ENCODE measurements at regions not wholly inside any gene's neighbourhood (a gene's known extent, or its start where the extent isn't known, plus 50 kb on each side); places are given as distances from the start of the nearest gene placed in this dataset.

DNA sequence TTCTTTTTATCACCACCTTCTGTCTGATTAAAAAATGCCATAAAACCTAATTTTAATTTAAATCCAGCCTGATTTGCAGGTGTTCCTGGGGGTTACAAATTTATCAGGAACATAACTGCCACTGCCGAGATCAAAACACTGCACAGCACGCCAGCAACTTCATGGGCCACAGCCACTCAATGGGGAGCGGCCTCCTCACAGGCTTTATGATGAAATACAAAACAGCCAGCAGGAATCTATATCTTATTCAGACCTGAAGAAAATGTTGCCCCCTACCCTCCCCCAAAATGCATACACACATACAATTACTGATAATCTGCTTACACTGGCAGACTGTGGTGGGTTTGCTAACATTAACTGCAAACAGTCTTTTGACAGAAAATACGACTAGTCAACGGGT lies 151.7 kb upstream of the POU5F2 start:
- no peak overlapping the region for H3K27ac ChIP-seq
- no peaks in the 10 kb centered on the region for H3K27me3 ChIP-seq (ENCODE audit: insufficient read depth, low read depth, severe bottlenecking)
- H3K9me3 ChIP-seq (ENCODE audit: severe bottlenecking): no peaks in the 10 kb centered on the region
- no peak overlapping the region for H3K4me3 ChIP-seq (ENCODE audit: low read depth, low read length)
- no peak for TF ChIP-seq CTCF (IDR thresholded peaks at IDR 0.05; ENCODE audit: low read depth, low read length)
- no peaks in the 10 kb centered on the region for H3K36me3 ChIP-seq
- no peak for DNase-seq

GRCh38 chr5:93892481-93892880 lies 151.1 kb upstream of the POU5F2 start:
- Histone ChIP-seq H3K27me3 (ENCODE audit: insufficient read depth, low read depth, severe bottlenecking) (no peaks in the 10 kb centered on the region), H3K27ac (no peak overlapping the region), H3K9me3 (ENCODE audit: severe bottlenecking) (no peaks in the 10 kb centered on the region), H3K36me3 (no peaks in the 10 kb centered on the region), H3K4me3 (ENCODE audit: low read depth, low read length) (no peak overlapping the region)
- no peak for TF ChIP-seq CTCF (IDR thresholded peaks at IDR 0.05; ENCODE audit: low read depth, low read length)
- DNase-seq: no peak

DNA sequence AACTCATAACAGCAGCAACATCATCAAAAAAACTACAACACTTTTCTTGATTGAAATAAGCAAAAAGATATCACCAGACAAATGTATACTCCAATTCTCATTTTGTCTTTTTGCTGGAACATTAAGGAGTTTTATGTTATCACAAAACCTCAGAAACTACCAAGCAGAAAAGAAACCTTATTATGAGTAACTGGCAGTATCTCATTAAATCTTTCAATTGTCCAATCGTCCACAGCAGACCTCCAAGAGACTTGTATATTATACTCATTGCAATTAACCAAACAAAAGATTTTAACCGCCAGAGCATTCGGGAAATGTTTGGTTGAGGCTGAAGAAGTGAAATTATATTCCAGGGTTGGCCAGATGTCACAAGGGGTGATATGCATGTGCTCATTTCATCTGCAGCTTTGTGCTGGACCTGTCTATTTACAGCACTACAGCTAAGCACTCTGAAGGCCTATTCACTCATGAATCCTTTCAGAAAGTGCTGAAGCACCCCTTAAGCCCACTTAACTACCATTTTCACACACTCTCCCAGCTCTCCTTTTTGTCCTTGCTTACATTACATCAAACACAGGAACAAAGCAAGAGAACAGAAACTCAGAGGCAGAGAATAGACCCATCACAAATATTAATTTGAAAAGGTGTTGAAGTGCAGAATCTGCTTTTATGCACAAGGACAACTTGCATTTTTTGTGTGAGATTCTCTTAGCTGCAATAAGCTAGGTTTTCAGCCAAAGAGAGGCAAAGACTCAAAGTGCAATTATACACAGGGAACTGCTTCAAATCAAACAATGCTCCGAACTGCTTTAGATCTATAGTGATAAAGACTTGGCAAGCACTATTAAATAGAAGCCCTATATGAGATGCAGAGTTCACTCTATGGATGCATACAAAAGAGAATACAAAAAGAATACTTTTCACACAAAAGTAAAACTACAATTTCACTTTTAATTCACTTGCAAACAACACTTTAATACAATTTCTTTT lies 150.4 kb upstream of the POU5F2 start:
- no peak for TF ChIP-seq CTCF (IDR thresholded peaks at IDR 0.05; ENCODE audit: low read depth, low read length)

GRCh38 chr5:93890657-93891056 lies 149.3 kb upstream of the POU5F2 start:
- no peak for DNase-seq
- H3K27me3 ChIP-seq (ENCODE audit: insufficient read depth, low read depth, severe bottlenecking): no peaks in the 10 kb centered on the region
- TF ChIP-seq CTCF (IDR thresholded peaks at IDR 0.05; ENCODE audit: low read depth, low read length): no peak
- H3K4me3 ChIP-seq (ENCODE audit: low read depth, low read length): no peak overlapping the region
- no peaks in the 10 kb centered on the region for H3K36me3 ChIP-seq
- H3K9me3 ChIP-seq (ENCODE audit: severe bottlenecking): no peaks in the 10 kb centered on the region
- no peak overlapping the region for H3K27ac ChIP-seq

More for the DNA sequence above, 150.4 kb upstream of the POU5F2 start:
- Histone ChIP-seq H3K4me3 (ENCODE audit: low read depth, low read length) (no peak overlapping the region), H3K9me3 (ENCODE audit: severe bottlenecking) (no peaks in the 10 kb centered on the region), H3K27me3 (ENCODE audit: insufficient read depth, low read depth, severe bottlenecking) (no peaks in the 10 kb centered on the region), H3K36me3 (no peaks in the 10 kb centered on the region), H3K27ac (no peak overlapping the region)
- DNase-seq: no peak

GRCh38 chr5:93887678-93888077 lies 146.3 kb upstream of the POU5F2 start:
- Histone ChIP-seq H3K9me3 (ENCODE audit: severe bottlenecking) (no peaks in the 10 kb centered on the region), H3K4me3 (ENCODE audit: low read depth, low read length) (no peak overlapping the region), H3K27ac (no peak overlapping the region), H3K36me3 (no peaks in the 10 kb centered on the region), H3K27me3 (ENCODE audit: insufficient read depth, low read depth, severe bottlenecking) (no peaks in the 10 kb centered on the region)
- no peak for DNase-seq
- no peak for TF ChIP-seq CTCF (IDR thresholded peaks at IDR 0.05; ENCODE audit: low read depth, low read length)
